Transverse colon (tissue), 4 donors: ENCODE measurements at regions not wholly inside any gene's neighbourhood (a gene's known extent, or its start where the extent isn't known, plus 50 kb on each side); places are given as distances from the start of the nearest gene placed in this dataset.

Experiments used
- DNase-seq: peaks from one replicate; pipeline ENCODE4 v3.0.0-alpha.2; 2019
- H3K27ac ChIP-seq, 4 donors: fragments of 200-600 bp; sonication (generic); 2 replicates each; pipeline ENCODE4 v1.5.1; 2016 to 2018; ENCODE audit warnings: inconsistent platforms in 4 of 4
- H3K27me3 ChIP-seq: fragments of 200-600 bp; sonication (generic); 2 replicates; pipeline ENCODE4 v1.5.1; 2017; ENCODE audit warnings: inconsistent platforms
- H3K36me3 ChIP-seq, 4 donors: fragments of 200-600 bp; sonication (generic); 2 replicates each; pipeline ENCODE4 v1.5.1; 2017 to 2019; ENCODE audit warnings: inconsistent platforms in 4 of 4
- H3K4me1 ChIP-seq, 4 donors: fragments of 200-600 bp; sonication (generic); 2 replicates each; pipeline ENCODE4 v1.5.1; 2017 to 2020; ENCODE audit warnings: inconsistent platforms in 4 of 4
- H3K4me3 ChIP-seq, 4 donors: fragments of 200-600 bp; sonication (generic); 1 replicate in 1 of 4; 2 replicates in 3 of 4; pipeline versions ENCODE4 v1.5.1 to v1.6.1; 2017 to 2019; ENCODE audit warnings: inconsistent platforms in 4 of 4
- H3K9me3 ChIP-seq, 2 donors: fragments of 200-600 bp; sonication (generic); 2 replicates each; pipeline ENCODE4 v1.5.1; 2017 to 2019; ENCODE audit warnings: inconsistent platforms in 2 of 2
- CTCF ChIP-seq, 5 experiments: fragments of 200-600 bp in 3 of 5; fragments of 450-650 bp in 2 of 5; sonication (generic) in 3 of 5; IDR thresholded peaks; 1 replicate in 2 of 5; 2 replicates in 3 of 5; pipeline ENCODE4 v1.5.1; 2016 to 2017; ENCODE audit warnings: antibody characterized with exemption in 5 of 5, inconsistent platforms in 3 of 5, mild to moderate bottlenecking in 2 of 5, moderate library complexity in 1 of 5
- EP300 ChIP-seq: sonication (generic); formaldehyde crosslinking; IDR thresholded peaks from one replicate; pipeline ENCODE4 v1.6.1; 2017; ENCODE audit warnings: antibody characterized with exemption, low read depth
- POLR2A ChIP-seq: fragments of 450-650 bp; IDR thresholded peaks from one replicate; pipeline ENCODE4 v1.6.1; 2016; ENCODE audit warnings: antibody characterized with exemption, mild to moderate bottlenecking, moderate library complexity
- POLR2AphosphoS5 ChIP-seq, 3 donors: sonication (generic); formaldehyde crosslinking; IDR thresholded peaks; one replicate each; pipeline ENCODE4 v1.6.1; 2016; ENCODE audit warnings: antibody characterized with exemption in 3 of 3
- whole genome bisulfite sequencing, 2 donors: methylation state at CpG; one replicate each; pipeline ENCODE4 v1.1.5; 2018; ENCODE audit warnings: low coverage in 1 of 2; 5-methylcytosine and 5-hydroxymethylcytosine counted together
- in situ Hi-C, 4 donors: fragments of 200-750 bp; cut with MboI; loops; one replicate each; pipeline versions ENCODE4 v1.15.0 to v1.15.1; 2017; ENCODE audit warnings: low sequenced_read_pairs in 3 of 4, low pct_ligation_motif_present in 1 of 4, low pct_unique_long_range_greater_than_20kb in 1 of 4
- intact Hi-C: fragments of 100-400 bp; cut with DNase I; formaldehyde crosslinking; loops from one replicate; pipeline ENCODE4 v1.15.1; 2023; ENCODE audit warnings: low total_unique reads

GRCh38 chr2:71999580-71999979 lies 148.1 kb downstream of the CYP26B1 start:
- intact Hi-C loops (loop anchor here (10.0 kb wide), 1 partner anchor 445 kb away; no protein-coding TSS in a partner anchor), in situ Hi-C loops (no loop called here)
- H3K36me3 ChIP-seq, result no peaks in the 10 kb centered on the region
- no peaks in the 10 kb centered on the region for H3K9me3 ChIP-seq
- H3K27me3 ChIP-seq, result no peaks in the 10 kb centered on the region
- DNase-seq, result no peak
- no peaks in the 10 kb centered on the region for H3K4me1 ChIP-seq
- WGBS, 2 donors, result 89 to 92% methylated on average over 3 to 5 of the region's 5 CpGs
- no peak overlapping the region for H3K27ac ChIP-seq
- TF ChIP-seq CTCF (IDR thresholded peaks at IDR 0.05), result no peak
- TF ChIP-seq POLR2A, result no peak
- no peak for TF ChIP-seq POLR2AphosphoS5 (IDR thresholded peaks at IDR 0.05)
- TF ChIP-seq EP300, result no peak
- H3K4me3 ChIP-seq, result no peak overlapping the region

GRCh38 chr2:71997843-71998242 lies 149.8 kb downstream of the CYP26B1 start:
- in situ Hi-C loops, result no loop called here
- DNase-seq, result no peak
- Histone ChIP-seq H3K9me3 (no peaks in the 10 kb centered on the region), H3K4me1 (no peaks in the 10 kb centered on the region), H3K4me3 (no peak overlapping the region), H3K27me3 (no peaks in the 10 kb centered on the region), H3K27ac (no peak overlapping the region), H3K36me3 (no peaks in the 10 kb centered on the region)
- no peak for TF ChIP-seq EP300
- TF ChIP-seq POLR2AphosphoS5 (IDR thresholded peaks at IDR 0.05), result no peak
- no peak for TF ChIP-seq POLR2A
- TF ChIP-seq CTCF (IDR thresholded peaks at IDR 0.05), result no peak
- intact Hi-C loops, result loop anchor here (10.0 kb wide), 1 partner anchor 443 kb away; no protein-coding TSS in a partner anchor

- Histone ChIP-seq H3K4me3 (no peak overlapping the region), H3K36me3 (no peaks in the 10 kb centered on the region), H3K27ac (no peak overlapping the region), H3K4me1 (no peaks in the 10 kb centered on the region), H3K27me3 (no peaks in the 10 kb centered on the region), H3K9me3 (no peaks in the 10 kb centered on the region)
- in situ Hi-C loops, result no loop called here
- 78 to 79% methylated on average over 3 of the region's 3 CpGs for WGBS, 2 donors
- no peak for DNase-seq
- TF ChIP-seq CTCF (IDR thresholded peaks at IDR 0.05), result peak in 3 of 5 experiments; percentile 22 to 37 (median 26)
- TF ChIP-seq POLR2A, result no peak
- no peak for TF ChIP-seq EP300
- TF ChIP-seq POLR2AphosphoS5 (IDR thresholded peaks at IDR 0.05), result no peak
- intact Hi-C loops, result loop anchor here (10.0 kb wide), 1 partner anchor 440 kb away; no protein-coding TSS in a partner anchor
These were observed 152.5 kb downstream of the CYP26B1 start for GRCh38 chr2:71995067-71995665.

- TF ChIP-seq POLR2A (no peak), EP300 (no peak), POLR2AphosphoS5 (IDR thresholded peaks at IDR 0.05) (no peak), CTCF (IDR thresholded peaks at IDR 0.05) (no peak)
- H3K27ac ChIP-seq, result no peak overlapping the region
- H3K4me1 ChIP-seq, result no peaks in the 10 kb centered on the region
- in situ Hi-C loops (no loop called here), intact Hi-C loops (loop anchor here (10.0 kb wide), 1 partner anchor 437 kb away; no protein-coding TSS in a partner anchor)
- 56 to 67% methylated on average over 2 of the region's 2 CpGs for WGBS, 2 donors
- H3K4me3 ChIP-seq, result no peak overlapping the region
- H3K9me3 ChIP-seq, result no peaks in the 10 kb centered on the region
- DNase-seq, result no peak
- no peaks in the 10 kb centered on the region for H3K36me3 ChIP-seq
- no peaks in the 10 kb centered on the region for H3K27me3 ChIP-seq
These were observed 155.6 kb downstream of the CYP26B1 start for GRCh38 chr2:71992036-71992435.
